A549 (cell line): ENCODE measurements at regions not wholly inside any gene's neighbourhood (a gene's known extent, or its start where the extent isn't known, plus 50 kb on each side); places are given as distances from the start of the nearest gene placed in this dataset.

ENCODE experiments used
- CEBPB ChIP-seq, 2 experiments: fragments of >200 bp in 1 of 2; sonication (Bioruptor Twin) in 1 of 2; formaldehyde crosslinking in 1 of 2; IDR thresholded peaks; 2 replicates each; pipeline ENCODE4 v1.6.1; 2012 to 2016
- CTCF ChIP-seq: fragments of >200 bp; sonication (Bioruptor Twin); formaldehyde crosslinking; IDR thresholded peaks from 3 replicates; pipeline ENCODE4 v1.5.1; 2016
- POLR2AphosphoS2 ChIP-seq: conservative IDR thresholded peaks from 2 replicates; pipeline ENCODE4 v1.6.1; 2012; ENCODE audit warnings: low read length, improper control_type of control experiment, inconsistent platforms
- REST ChIP-seq: fragments of 200-600 bp; sonication (generic); IDR thresholded peaks from 2 replicates; pipeline ENCODE4 v1.6.1; 2016; ENCODE audit warnings: antibody characterized with exemption, mild to moderate bottlenecking, moderate library complexity
- SREBF2 ChIP-seq: fragments of 450-650 bp; IDR thresholded peaks from 2 replicates; pipeline ENCODE4 v1.6.1; 2014; ENCODE audit warnings: mild to moderate bottlenecking, moderate library complexity
- USF2 ChIP-seq: fragments of 450-650 bp; IDR thresholded peaks from 2 replicates; pipeline ENCODE4 v1.6.1; 2014; ENCODE audit warnings: antibody characterized with exemption

GRCh38 chr2:215614296-215614695 is 178.4 kb upstream of the FN1 start:
- TF ChIP-seq CEBPB (IDR thresholded peaks at IDR 0.05) (no peak), CTCF (no peak), REST (no peak), SREBF2 (no peak), USF2 (no peak), POLR2AphosphoS2 (no peak)
